ENCODE measurements at regions not wholly inside any gene's neighbourhood (a gene's known extent, or its start where the extent isn't known, plus 50 kb on each side); places are given as distances from the start of the nearest gene placed in this dataset.

GRCh38 chr2:228642861-228643260, 461.4 kb upstream of the SPHKAP start:
- TF ChIP-seq, protein P1, sequence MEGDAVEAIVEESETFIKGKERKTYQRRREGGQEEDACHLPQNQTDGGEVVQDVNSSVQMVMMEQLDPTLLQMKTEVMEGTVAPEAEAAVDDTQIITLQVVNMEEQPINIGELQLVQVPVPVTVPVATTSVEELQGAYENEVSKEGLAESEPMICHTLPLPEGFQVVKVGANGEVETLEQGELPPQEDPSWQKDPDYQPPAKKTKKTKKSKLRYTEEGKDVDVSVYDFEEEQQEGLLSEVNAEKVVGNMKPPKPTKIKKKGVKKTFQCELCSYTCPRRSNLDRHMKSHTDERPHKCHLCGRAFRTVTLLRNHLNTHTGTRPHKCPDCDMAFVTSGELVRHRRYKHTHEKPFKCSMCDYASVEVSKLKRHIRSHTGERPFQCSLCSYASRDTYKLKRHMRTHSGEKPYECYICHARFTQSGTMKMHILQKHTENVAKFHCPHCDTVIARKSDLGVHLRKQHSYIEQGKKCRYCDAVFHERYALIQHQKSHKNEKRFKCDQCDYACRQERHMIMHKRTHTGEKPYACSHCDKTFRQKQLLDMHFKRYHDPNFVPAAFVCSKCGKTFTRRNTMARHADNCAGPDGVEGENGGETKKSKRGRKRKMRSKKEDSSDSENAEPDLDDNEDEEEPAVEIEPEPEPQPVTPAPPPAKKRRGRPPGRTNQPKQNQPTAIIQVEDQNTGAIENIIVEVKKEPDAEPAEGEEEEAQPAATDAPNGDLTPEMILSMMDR (IDR thresholded peaks at IDR 0.05), result no peak
- no peak for TF ChIP-seq POLR2A (IDR thresholded peaks at IDR 0.05)
